ENCODE measurements at regions not wholly inside any gene's neighbourhood (a gene's known extent, or its start where the extent isn't known, plus 50 kb on each side); places are given as distances from the start of the nearest gene placed in this dataset.

GRCh38 chr2:239806758-239807434, 218.2 kb downstream of the NDUFA10 start:
- Mint-ChIP-seq H3K4me3 (ENCODE audit: unreplicated experiment) (no peak overlapping the region), H3K9me3 (ENCODE audit: low read depth) (peaks cover 4% of the 10 kb centered on the region), H3K4me1 (ENCODE audit: low read depth) (no peaks in the 10 kb centered on the region), H3K36me3 (ENCODE audit: low read depth) (no peaks in the 10 kb centered on the region), H3K27me3 (ENCODE audit: low read depth) (peaks cover 38% of the 10 kb centered on the region), H3K27ac (ENCODE audit: unreplicated experiment) (no peak overlapping the region)
- TF ChIP-seq CTCF (IDR thresholded peaks at IDR 0.05), result no peak
- no peak for DNase-seq (ENCODE audit: low spot score)

- TF ChIP-seq CTCF (IDR thresholded peaks at IDR 0.05), result no peak
- DNase-seq (ENCODE audit: low spot score), result no peak
- no peaks in the 10 kb centered on the region for H3K36me3 Mint-ChIP-seq (ENCODE audit: low read depth)
- H3K4me3 Mint-ChIP-seq (ENCODE audit: unreplicated experiment), result no peak overlapping the region
- H3K9me3 Mint-ChIP-seq (ENCODE audit: low read depth), result peaks cover 4% of the 10 kb centered on the region
- no peak overlapping the region for H3K27ac Mint-ChIP-seq (ENCODE audit: unreplicated experiment)
- H3K27me3 Mint-ChIP-seq (ENCODE audit: low read depth), result peaks cover 38% of the 10 kb centered on the region
- H3K4me1 Mint-ChIP-seq (ENCODE audit: low read depth), result no peaks in the 10 kb centered on the region
Measured at GRCh38 chr2:239806276-239806675, 218.9 kb downstream of the NDUFA10 start.

- H3K27me3 Mint-ChIP-seq (ENCODE audit: low read depth), result peaks cover 38% of the 10 kb centered on the region
- no peak for TF ChIP-seq CTCF (IDR thresholded peaks at IDR 0.05)
- no peak for DNase-seq (ENCODE audit: low spot score)
- no peak overlapping the region for H3K27ac Mint-ChIP-seq (ENCODE audit: unreplicated experiment)
- H3K36me3 Mint-ChIP-seq (ENCODE audit: low read depth), result no peaks in the 10 kb centered on the region
- no peak overlapping the region for H3K4me3 Mint-ChIP-seq (ENCODE audit: unreplicated experiment)
- H3K4me1 Mint-ChIP-seq (ENCODE audit: low read depth), result no peaks in the 10 kb centered on the region
- H3K9me3 Mint-ChIP-seq (ENCODE audit: low read depth), result peaks cover 4% of the 10 kb centered on the region
Measured at GRCh38 chr2:239805414-239805813, 219.7 kb downstream of the NDUFA10 start.

GRCh38 chr2:239805043-239805329, 220.2 kb downstream of the NDUFA10 start:
- no peak overlapping the region for H3K4me3 Mint-ChIP-seq (ENCODE audit: unreplicated experiment)
- H3K27ac Mint-ChIP-seq (ENCODE audit: unreplicated experiment), result no peak overlapping the region
- TF ChIP-seq CTCF (IDR thresholded peaks at IDR 0.05), result no peak
- no peaks in the 10 kb centered on the region for H3K36me3 Mint-ChIP-seq (ENCODE audit: low read depth)
- H3K9me3 Mint-ChIP-seq (ENCODE audit: low read depth), result peaks cover 4% of the 10 kb centered on the region
- peaks cover 38% of the 10 kb centered on the region for H3K27me3 Mint-ChIP-seq (ENCODE audit: low read depth)
- no peak for DNase-seq (ENCODE audit: low spot score)
- H3K4me1 Mint-ChIP-seq (ENCODE audit: low read depth), result no peaks in the 10 kb centered on the region

- H3K27me3 Mint-ChIP-seq (ENCODE audit: low read depth), result peaks cover 39% of the 10 kb centered on the region
- DNase-seq (ENCODE audit: low spot score), result no peak
- H3K4me3 Mint-ChIP-seq (ENCODE audit: unreplicated experiment), result no peak overlapping the region
- H3K9me3 Mint-ChIP-seq (ENCODE audit: low read depth), result peaks cover 4% of the 10 kb centered on the region
- no peaks in the 10 kb centered on the region for H3K4me1 Mint-ChIP-seq (ENCODE audit: low read depth)
- H3K27ac Mint-ChIP-seq (ENCODE audit: unreplicated experiment), result no peak overlapping the region
- TF ChIP-seq CTCF (IDR thresholded peaks at IDR 0.05), result no peak
- H3K36me3 Mint-ChIP-seq (ENCODE audit: low read depth), result no peaks in the 10 kb centered on the region
Measured at GRCh38 chr2:239804161-239805042, 220.7 kb downstream of the NDUFA10 start.

All from chondrocyte (in vitro differentiated cells).